Gastrocnemius medialis (tissue), 4 donors: ENCODE measurements at regions not wholly inside any gene's neighbourhood (a gene's known extent, or its start where the extent isn't known, plus 50 kb on each side); places are given as distances from the start of the nearest gene placed in this dataset.

ENCODE experiments used
- ATAC-seq, 2 donors: fragments of 150-250 bp; one replicate each; pipeline ENCODE4 v1.9.1; 2016
- DNase-seq, 2 donors: peaks; one replicate each; pipeline ENCODE4 v3.0.0-alpha.2; 2019
- H3K27ac ChIP-seq, 4 donors: fragments of 200-600 bp; sonication (generic); 1 replicate in 1 of 4; 2 replicates in 3 of 4; pipeline ENCODE4 v1.5.1; 2016 to 2018; ENCODE audit warnings: mild to moderate bottlenecking in 2 of 4, moderate library complexity in 1 of 4
- H3K27me3 ChIP-seq, 3 donors: fragments of 200-600 bp; sonication (generic) in 2 of 3; 1 replicate in 1 of 3; 2 replicates in 2 of 3; pipeline versions ENCODE4 v1.5.1 to v1.6.0; 2016 to 2019; ENCODE audit warnings: mild to moderate bottlenecking in 1 of 3, moderate library complexity in 1 of 3
- H3K36me3 ChIP-seq, 2 donors: fragments of 200-600 bp; sonication (generic) in 1 of 2; one replicate each; pipeline ENCODE4 v1.5.1; 2017 to 2018
- H3K4me1 ChIP-seq, 2 donors: fragments of 200-600 bp; sonication (generic) in 1 of 2; one replicate each; pipeline ENCODE4 v1.5.1; 2016 to 2017; ENCODE audit warnings: mild to moderate bottlenecking in 2 of 2
- H3K4me3 ChIP-seq, 4 donors: fragments of 200-600 bp; sonication (generic) in 3 of 4; 1 replicate in 1 of 4; 2 replicates in 3 of 4; pipeline ENCODE4 v1.5.1; 2016 to 2019; ENCODE audit warnings: mild to moderate bottlenecking in 2 of 4
- H3K9me3 ChIP-seq, 3 donors: fragments of 200-600 bp; sonication (generic) in 2 of 3; 1 replicate in 1 of 3; 2 replicates in 2 of 3; pipeline ENCODE4 v1.5.1; 2016 to 2019
- CTCF ChIP-seq, 5 experiments: fragments of 450-650 bp in 3 of 5; fragments of 200-600 bp in 2 of 5; sonication (generic) in 2 of 5; IDR thresholded peaks in 4 of 5; conservative IDR thresholded peaks in 1 of 5; 1 replicate in 4 of 5; 2 replicates in 1 of 5; pipeline ENCODE4 v1.5.1; 2016 to 2019; ENCODE audit warnings: antibody characterized with exemption in 5 of 5, mild to moderate bottlenecking in 3 of 5, moderate library complexity in 3 of 5
- POLR2A ChIP-seq, 2 donors: fragments of 450-650 bp; IDR thresholded peaks; one replicate each; pipeline ENCODE4 v1.6.1; 2017; ENCODE audit warnings: antibody characterized with exemption in 2 of 2, mild to moderate bottlenecking in 2 of 2, moderate library complexity in 2 of 2
- in situ Hi-C, 4 donors: fragments of 200-750 bp; cut with MboI; loops; one replicate each; pipeline versions ENCODE4 v1.15.0 to v1.8.0; 2017; ENCODE audit warnings: low sequenced_read_pairs in 4 of 4
- intact Hi-C: fragments of 100-400 bp; cut with DNase I; formaldehyde crosslinking; loops from one replicate; pipeline ENCODE4 v1.15.1; 2023; ENCODE audit warnings: low total_unique reads

DNA sequence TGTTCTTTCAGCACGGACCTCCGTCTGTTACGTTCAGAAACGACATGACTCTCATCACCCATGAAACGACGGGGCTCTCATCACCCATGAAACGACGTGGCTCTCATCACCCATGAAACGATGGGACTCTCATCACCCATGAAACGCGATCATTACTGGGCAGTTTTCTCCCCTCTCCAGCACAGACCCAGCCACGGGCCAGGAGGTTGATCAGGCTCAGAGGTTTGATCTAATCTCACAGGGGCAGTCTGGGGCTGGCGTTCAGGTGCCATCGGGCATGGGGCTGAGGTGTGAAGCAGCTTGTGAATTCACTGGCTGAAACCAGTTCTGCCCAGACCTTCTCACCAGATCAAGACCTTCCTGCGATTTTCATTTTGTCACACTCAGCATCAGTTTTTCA, 296.4 kb downstream of the NDUFA10 start:
- ATAC-seq: peak in 1 of 2 donors; percentile 15
- Histone ChIP-seq H3K27ac (no peak overlapping the region), H3K36me3 (no peaks in the 10 kb centered on the region), H3K27me3 (no peaks in the 10 kb centered on the region), H3K4me3 (no peak overlapping the region), H3K9me3 (no peaks in the 10 kb centered on the region), H3K4me1 (no peaks in the 10 kb centered on the region)
- in situ Hi-C loops (no loop called here), intact Hi-C loops (no loop called here)
- no peak for DNase-seq
- TF ChIP-seq POLR2A (IDR thresholded peaks at IDR 0.05) (no peak), CTCF (IDR thresholded peaks at IDR 0.05 in 4 of 5, conservative IDR thresholded peaks at IDR 0.05 in 1 of 5) (no peak)

DNA sequence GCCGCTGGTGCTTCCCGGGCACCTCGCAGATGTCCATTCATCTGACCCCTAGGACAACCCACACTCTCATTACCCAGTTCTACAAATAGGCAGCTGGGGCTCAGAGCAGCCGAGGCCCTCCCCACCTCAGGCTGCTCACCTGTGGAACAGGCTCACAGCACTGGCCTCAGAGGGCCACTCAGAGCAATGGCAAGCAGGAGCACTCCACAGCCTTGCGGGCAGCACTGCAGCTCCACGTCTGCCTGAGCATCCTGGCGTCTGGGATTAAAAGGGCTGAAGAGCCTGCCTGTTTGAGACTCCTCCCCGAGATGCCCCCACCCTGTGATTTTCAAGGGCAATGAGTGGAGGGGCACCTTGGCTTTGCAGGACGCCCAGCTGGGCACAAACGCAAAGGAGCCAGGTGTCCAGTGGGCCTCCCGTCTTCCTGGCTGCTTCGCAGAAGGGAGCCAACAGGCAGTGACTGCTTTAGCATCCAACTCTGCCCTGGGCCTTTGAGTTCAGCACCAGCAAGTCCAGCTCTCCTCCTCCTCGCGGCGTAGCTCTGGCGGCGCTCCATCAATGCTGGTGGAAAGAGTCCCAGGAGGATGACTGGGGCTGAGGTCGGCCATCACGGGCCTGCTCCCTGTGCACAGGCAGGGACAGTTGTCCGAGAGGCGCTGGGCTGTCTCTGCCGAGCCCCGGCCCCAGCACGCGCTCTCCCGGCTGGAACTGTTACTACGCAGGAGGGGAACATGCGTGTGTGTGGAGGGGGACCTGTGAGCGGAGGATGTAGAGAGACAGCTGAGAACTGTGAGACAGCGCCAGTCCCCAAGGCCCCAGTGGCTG, 297.2 kb downstream of the NDUFA10 start:
- peak; percentile 47 to 63 for ATAC-seq
- Histone ChIP-seq H3K4me3 (no peak overlapping the region), H3K36me3 (no peaks in the 10 kb centered on the region), H3K4me1 (no peaks in the 10 kb centered on the region), H3K27me3 (no peaks in the 10 kb centered on the region), H3K27ac (no peak overlapping the region), H3K9me3 (no peaks in the 10 kb centered on the region)
- peak in 1 of 2 donors; percentile 33 for DNase-seq
- in situ Hi-C loops: no loop called here
- TF ChIP-seq CTCF (IDR thresholded peaks at IDR 0.05 in 4 of 5, conservative IDR thresholded peaks at IDR 0.05 in 1 of 5) (no peak), POLR2A (IDR thresholded peaks at IDR 0.05) (no peak)
- intact Hi-C loops: no loop called here

GRCh38 chr2:239727182-239727775, 297.9 kb downstream of the NDUFA10 start:
- no peaks in the 10 kb centered on the region for H3K36me3 ChIP-seq
- H3K27me3 ChIP-seq: no peaks in the 10 kb centered on the region
- intact Hi-C loops: no loop called here
- peak in 1 of 2 donors; percentile 6 for DNase-seq
- in situ Hi-C loops: no loop called here
- ATAC-seq: no peak
- H3K9me3 ChIP-seq: no peaks in the 10 kb centered on the region
- no peak for TF ChIP-seq CTCF (IDR thresholded peaks at IDR 0.05 in 4 of 5, conservative IDR thresholded peaks at IDR 0.05 in 1 of 5)
- TF ChIP-seq POLR2A (IDR thresholded peaks at IDR 0.05): no peak
- H3K27ac ChIP-seq: no peak overlapping the region
- no peaks in the 10 kb centered on the region for H3K4me1 ChIP-seq
- H3K4me3 ChIP-seq: no peak overlapping the region

- H3K4me1 ChIP-seq: no peaks in the 10 kb centered on the region
- in situ Hi-C loops (no loop called here), intact Hi-C loops (no loop called here)
- TF ChIP-seq POLR2A (IDR thresholded peaks at IDR 0.05) (no peak), CTCF (IDR thresholded peaks at IDR 0.05 in 4 of 5, conservative IDR thresholded peaks at IDR 0.05 in 1 of 5) (no peak)
- H3K27ac ChIP-seq: no peak overlapping the region
- no peaks in the 10 kb centered on the region for H3K36me3 ChIP-seq
- ATAC-seq: no peak
- H3K27me3 ChIP-seq: no peaks in the 10 kb centered on the region
- no peak overlapping the region for H3K4me3 ChIP-seq
- H3K9me3 ChIP-seq: no peaks in the 10 kb centered on the region
- peak in 1 of 2 donors; percentile 7 for DNase-seq
Measured at GRCh38 chr2:239726631-239727181, 298.4 kb downstream of the NDUFA10 start.
